PFSK-1 (cell line): ENCODE measurements at regions not wholly inside any gene's neighbourhood (a gene's known extent, or its start where the extent isn't known, plus 50 kb on each side); places are given as distances from the start of the nearest gene placed in this dataset.

Experiments used
- POLR2AphosphoS5 ChIP-seq: IDR thresholded peaks from 2 replicates; pipeline ENCODE4 v1.6.1; 2012; ENCODE audit warnings: low read depth, mild to moderate bottlenecking, control low read depth, low read length, moderate library complexity
- REST ChIP-seq, 2 experiments: IDR thresholded peaks; 2 replicates each; pipeline versions ENCODE4 v1.6.1 to v1.8.0; 2011 to 2012; ENCODE audit warnings: low read depth in 2 of 2, low read length in 2 of 2, control low read depth in 1 of 2, inconsistent platforms in 1 of 2, mild to moderate bottlenecking in 1 of 2, moderate library complexity in 1 of 2; ENCODE audit not compliant: insufficient read depth in 1 of 2
- SIN3A ChIP-seq: IDR thresholded peaks from 2 replicates; pipeline ENCODE4 v1.6.1; 2012; ENCODE audit warnings: mild to moderate bottlenecking, low read length, moderate library complexity, borderline replicate concordance; ENCODE audit not compliant: insufficient read depth
- TAF1 ChIP-seq: IDR thresholded peaks from 2 replicates; pipeline ENCODE4 v1.6.1; 2012; ENCODE audit warnings: low read length, control low read depth, borderline replicate concordance; ENCODE audit not compliant: insufficient read depth

GRCh38 chr3:160088492-160089137 lies 100.0 kb downstream of the IL12A start:
- no peak for TF ChIP-seq POLR2AphosphoS5
- no peak for TF ChIP-seq SIN3A
- TF ChIP-seq TAF1, result no peak
- TF ChIP-seq REST (IDR thresholded peaks at IDR 0.05; ENCODE audit: insufficient read depth in 1 of 2, low read depth in 2 of 2, low read length in 2 of 2), result no peak
